Stimulated activated CD8-positive, alpha-beta memory T cell treated with anti-CD3 and anti-CD28 coated beads, Interleukin-2, amount 100 ng/mL, for 48 hours (primary cell): ENCODE measurements at regions not wholly inside any gene's neighbourhood (a gene's known extent, or its start where the extent isn't known, plus 50 kb on each side); places are given as distances from the start of the nearest gene placed in this dataset.

Experiments used
- DNase-seq, 2 donors: peaks; one replicate each; pipeline ENCODE4 v3.0.0-alpha.2; 2020; ENCODE audit warnings: low read depth in 2 of 2

DNA sequence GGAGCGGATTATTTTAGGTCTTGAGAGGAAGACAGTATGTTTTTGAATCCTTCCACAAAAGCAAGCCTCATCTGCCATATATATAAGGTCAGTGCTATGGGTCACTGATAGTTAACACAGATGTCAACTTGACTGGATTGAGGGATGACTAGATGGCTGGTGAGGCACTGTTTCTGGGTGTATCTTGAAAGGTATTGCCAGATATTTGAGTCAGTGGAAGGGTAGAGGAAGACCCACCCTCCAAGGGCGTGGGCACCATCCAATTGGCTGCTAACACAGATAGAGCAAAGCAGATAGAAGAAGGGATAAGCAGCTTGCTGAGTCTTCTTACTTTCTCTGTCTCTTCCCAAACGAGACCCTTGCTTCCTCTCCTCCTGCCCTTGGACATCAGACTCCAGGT, 185.0 kb upstream of the BTG1 start:
- no peak for DNase-seq

DNA sequence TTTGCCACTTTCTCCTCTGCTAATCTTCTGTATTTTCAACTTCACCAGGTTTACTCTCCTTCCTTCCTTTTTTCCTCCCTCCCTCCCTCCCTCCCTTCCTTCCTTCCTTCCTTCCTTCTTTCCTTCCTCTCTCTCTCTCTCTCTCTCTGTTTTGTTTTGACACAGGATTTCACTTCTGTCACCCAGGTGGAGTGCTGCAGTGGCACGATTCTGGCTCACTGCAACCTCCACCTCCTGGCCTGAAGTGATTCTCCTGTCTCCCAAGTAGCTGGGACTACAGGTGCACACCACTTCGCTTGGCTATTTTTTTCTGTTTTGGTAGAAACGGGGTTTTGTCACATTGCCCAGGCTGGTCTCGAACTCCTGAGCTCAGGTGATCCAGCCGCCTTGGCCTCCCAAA, 181.2 kb upstream of the BTG1 start:
- no peak for DNase-seq

DNA sequence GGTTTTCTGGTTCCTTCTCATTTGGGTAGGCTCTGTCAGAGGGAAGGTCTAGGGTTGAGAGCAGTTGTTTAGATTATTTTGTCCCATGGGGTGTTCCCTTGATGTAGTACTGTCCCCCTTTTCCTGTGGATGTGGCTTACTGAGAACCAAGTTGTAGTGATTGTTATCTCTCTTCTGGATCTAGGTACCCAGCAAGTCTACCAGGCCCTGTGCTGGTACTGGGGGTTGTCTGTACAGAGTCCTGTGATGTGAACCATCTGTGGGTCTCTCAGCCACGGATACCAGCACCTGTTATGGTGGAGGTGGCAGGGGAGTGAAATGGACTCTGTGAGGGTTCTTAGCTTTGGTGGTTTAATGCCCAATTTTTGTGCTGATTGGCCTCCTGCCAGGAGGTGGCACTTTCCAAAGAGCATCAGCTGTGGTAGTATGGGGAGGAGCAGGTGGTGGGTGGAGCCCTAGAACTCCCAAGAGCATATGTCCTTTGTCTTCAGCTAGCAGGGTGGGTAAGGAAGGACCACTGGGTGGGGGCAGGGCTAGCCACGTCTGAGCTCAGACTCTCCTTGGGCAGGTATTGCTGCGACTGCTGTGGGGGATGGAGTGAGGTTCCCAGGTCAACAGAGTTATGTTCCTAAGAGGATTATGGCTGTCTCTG, 179.3 kb upstream of the BTG1 start:
- DNase-seq = no peak

DNA sequence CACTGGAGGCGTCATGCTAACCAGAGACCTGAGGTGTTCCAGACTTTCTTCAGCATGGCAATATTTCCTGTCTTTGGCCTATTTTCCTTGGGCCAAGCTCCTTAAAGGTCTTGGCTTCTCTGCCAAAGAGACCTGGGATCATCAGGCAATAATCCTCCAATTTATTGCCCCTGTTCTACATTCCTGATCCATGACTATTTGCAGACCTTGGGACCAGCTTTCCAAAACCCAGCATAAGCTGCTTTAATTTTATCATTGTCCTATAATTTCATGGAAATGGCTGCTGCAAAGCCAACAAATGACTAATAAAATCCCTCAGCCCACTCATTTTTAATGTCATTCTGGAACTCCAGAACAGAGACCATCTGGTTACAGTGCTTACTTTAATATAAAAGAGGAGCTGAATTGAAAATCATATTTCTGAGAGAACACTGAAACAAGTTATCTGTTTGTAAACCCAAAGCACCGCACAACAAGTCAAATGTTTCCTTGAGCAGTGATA, 166.9 kb upstream of the BTG1 start:
- no peak for DNase-seq

DNA sequence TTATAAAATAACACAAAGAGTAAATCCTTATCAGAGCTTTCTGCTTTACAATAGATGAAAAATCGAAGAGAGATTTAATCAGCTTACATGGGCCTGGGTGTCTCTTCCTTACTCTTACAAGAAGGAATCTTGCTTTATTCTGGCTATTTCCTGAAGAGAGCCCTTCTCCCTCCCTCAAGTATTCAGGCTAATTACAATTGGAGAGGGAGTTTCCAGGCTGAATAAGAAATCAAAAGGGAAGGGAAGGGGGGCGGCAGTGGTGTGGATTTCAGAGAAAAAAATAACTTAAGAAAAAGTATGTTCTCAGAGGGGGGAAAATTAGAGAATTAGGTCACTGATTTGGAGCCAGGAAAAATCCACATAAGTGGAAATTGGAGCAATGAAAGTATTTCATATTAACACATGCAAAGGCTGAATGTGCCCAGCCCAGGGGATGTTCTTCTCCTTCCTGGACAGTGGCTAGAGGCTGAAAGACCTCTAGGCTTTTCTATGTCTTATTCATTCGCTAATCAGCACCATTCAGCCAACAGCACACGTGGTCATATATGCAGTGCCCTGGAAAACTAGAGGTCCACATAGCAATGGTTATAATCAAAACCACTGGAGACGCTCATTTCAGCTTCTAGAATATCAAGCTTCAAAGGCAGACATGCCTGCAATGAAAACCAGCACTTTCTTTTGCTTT, 158.9 kb upstream of the BTG1 start:
- no peak for DNase-seq

DNA sequence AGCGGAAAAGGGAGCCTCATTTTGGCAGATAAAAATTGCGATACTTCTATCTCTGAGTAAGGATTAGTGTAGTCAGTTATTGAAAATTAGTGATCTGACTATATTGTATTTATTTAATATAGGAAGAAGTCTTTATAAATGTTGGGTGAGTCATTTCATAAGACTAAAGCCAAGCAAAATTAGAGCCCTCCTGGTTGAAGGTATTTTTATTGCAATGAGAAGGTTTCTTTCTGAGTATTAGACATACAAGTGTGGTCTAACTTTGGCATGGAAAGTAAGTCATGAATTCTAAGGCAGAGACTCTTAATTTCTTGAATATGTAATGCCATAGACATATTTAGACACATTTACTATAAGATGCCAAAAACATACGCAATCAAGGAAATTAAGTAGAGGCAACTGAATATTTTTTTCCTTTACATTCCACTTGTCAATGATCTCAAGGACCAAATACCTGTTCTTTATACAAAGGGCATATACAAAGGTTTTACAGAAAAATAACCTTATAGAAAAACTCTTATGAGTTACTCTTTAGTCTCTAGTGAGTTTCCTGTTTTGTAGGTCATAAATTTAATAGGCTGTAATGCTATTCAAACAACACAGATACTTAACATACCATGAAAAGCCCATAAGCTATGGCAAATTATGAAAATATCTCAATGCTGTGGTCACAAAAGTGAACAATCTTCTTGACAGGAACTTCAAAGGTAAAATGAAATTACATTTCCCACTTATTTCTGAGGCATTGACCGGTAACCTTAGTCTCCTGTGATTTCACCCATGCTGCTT, 156.6 kb upstream of the BTG1 start:
- no peak for DNase-seq

DNA sequence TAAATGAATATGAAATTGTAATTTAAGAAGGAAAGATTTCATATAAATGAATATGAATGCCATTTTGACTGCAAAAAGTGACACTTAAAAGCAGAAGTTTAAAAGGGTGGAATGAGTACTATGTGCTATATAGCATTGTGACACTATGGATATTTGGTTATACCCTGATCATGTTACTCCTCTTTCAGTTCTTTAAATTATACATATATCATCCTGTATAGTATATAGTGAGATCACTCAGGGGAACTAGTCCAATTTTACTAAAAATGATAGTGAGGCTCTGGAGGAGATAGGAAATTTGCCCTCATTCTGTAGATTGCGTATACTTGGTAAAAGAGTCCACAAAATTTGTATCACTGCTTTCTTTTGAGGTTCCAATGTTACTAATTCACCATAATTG, 155.7 kb upstream of the BTG1 start:
- DNase-seq = no peak

DNA sequence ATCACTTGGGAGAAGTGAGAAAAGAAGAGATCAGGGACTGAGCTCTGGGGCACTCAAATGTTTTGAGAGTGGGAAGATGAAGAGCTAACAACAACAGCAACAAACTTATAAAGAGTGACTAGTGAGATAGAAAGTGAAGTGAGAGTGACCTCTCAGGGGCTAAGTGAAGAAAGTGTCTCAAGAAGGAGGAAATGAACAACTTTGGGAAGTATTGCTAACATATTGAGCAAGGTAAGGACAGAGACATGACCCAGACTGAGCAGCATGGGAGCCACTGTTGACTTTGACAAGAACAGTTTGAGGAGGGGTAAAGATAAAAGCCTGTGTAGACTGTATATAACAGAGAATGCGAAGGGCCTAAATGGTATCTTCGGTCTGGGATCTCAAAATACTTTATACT, 155.1 kb upstream of the BTG1 start:
- no peak for DNase-seq

DNA sequence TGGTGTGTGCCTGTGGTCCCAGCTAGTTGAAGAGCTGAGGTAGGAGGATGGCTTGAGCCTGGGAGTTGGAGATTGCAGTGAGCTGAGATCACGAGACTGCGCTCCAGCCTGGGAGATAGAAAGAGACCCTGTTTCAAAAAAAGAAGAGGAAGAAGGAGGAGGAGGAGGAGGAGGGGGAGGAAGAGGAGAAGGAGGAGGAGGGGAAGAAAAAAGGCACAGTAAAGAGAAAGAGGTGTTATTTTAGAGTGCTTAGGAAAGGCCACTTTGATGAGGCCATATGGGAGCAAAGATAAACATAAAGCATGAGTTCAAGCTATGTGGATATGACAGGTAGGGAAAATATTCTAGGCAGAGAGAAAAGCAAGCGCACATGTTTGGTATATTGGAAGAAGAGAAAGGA, 154.1 kb upstream of the BTG1 start:
- DNase-seq = no peak

DNA sequence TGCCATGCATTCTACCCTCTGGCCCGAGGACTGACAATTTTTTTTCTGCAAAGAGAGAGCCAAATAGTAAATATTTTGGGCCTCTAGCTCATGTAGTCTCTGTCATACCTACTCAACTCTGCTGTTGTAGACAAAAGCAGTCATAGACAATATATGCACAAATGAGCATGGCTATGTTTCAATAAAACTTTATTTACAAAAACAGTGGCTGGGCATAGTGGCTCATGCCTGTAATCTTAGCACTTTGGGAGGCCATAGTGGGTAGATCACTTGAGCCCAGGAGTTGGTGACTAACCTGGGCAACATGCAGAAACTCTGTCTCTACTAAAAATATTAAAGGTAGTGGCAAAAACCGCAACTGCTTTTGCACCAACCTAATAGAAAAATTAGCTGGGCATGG, 153.7 kb upstream of the BTG1 start:
- no peak for DNase-seq

DNA sequence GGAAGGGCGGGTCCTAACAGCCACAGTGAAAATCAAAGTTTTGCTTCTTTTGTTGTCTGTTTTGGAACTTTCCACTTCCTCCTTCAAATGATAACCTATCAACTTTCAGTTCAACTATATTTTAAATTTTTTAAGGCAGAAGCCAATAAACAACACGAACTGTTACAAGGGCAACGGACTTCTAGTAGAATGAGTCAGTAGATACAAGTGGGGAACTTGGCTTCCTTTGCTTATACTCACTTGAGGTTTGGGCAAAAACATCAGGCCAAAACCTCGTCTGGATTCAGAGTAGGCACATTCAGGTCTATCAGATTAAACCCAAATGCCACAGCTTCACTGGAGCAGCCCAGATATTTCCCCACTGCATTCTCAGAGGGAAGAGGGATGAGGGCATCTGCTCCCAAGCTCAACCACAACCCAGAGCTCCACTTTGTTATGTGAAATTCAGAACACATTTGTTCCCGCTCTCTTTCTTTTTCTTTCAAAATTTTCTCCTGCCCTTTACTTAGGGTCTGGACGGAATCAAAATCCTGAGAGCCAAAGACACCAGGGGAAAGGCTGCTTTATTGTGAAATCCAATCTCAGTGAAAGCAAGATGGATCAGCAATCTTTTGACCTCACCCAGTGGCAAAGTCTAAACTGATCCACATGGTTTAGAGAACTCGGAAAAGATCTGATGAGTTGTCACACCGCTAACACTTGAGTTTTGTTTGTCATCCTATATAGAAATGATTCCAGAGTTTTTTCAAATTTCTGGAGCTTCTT, 152.5 kb upstream of the BTG1 start:
- DNase-seq = no peak

DNA sequence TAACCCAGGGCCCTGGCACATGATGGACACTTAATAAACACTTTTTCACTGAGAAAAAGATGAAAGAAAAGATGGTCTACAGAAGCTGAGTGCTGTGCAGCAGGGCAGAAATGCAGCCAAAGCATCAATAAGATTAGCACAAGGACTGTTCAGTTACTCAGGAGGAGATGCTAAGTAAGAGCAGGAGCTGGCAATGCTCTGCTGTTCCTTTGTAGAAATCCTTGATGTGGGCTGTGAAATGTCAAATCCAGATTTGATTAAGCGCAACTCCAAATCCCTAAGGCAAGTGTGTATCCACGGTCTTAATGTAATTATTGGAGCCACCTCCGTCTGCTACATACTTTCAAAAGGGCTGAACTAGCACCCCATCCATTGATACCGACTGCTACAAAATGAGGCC, 151.8 kb upstream of the BTG1 start:
- no peak for DNase-seq

DNA sequence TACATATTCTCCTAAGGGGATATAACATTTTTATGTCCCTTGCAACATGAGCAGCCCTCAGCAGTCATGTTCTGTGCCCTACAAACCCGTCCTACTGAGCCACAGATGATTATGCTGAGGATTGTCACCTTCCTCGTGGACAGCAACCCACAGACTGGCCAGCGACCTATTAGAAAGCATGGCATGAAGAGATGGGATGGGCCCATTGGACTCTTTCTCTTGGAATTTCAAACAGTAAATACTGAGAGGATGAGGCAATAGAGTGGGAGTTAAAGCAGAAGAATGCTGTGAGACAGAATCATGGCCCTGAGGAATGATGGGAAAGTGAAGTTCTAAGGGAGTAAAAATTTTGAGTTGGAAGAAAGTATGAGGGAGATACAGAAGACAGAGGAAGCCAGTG, 149.9 kb upstream of the BTG1 start:
- DNase-seq = no peak

DNA sequence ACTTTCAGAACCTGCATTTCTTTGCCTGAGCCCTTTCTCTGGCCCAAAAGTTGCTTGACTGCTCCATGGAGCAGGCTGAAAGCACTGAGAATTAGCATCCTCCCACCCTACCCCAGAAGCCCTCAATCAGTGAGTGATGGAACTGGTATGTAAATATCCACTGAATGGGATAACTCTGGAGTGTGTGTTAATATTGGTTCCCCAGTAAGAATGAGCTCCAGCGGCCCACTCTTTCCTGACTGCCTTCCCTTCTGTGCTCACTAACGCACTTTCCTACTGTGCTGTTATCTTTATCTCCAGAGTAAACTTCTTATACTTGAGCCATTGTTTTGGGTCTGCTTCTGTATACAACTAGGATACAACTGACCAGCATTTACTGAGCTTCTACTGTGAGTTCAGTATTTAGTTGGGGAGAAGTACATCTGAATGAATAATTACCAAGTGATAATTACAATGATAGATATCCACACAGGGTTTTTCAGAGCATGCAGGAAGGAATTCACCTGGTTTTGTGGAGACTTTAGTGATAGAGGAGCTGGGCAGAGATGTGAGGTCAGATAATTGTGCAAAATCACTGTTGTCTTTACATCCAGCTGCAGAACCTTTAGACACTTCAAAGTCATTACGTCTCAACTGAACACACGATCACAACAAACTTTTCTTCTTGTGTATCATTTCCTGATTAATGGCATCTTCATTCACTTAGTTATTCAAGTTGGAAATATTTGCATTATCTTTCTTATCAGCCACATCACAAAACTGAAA, 149.2 kb upstream of the BTG1 start:
- DNase-seq = no peak

DNA sequence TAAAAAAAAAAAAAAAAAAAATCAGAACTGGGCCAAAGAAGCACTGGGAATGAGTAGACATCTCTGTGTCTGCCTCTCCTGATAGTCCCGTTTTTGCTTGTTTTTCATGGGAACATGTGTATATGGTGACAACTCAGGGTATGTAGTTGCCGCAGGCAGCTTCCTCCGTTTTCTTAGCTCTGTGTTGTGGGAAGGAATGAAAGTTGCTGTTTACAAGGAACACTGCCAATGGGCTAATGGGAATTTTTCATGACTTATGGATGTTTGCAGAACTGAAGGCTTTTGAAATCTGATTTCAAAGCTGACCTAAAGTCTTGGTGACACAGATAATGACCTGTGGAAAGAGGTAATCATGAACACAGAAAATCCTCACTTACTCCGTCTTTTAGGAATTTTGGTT, 146.4 kb upstream of the BTG1 start:
- no peak for DNase-seq

DNA sequence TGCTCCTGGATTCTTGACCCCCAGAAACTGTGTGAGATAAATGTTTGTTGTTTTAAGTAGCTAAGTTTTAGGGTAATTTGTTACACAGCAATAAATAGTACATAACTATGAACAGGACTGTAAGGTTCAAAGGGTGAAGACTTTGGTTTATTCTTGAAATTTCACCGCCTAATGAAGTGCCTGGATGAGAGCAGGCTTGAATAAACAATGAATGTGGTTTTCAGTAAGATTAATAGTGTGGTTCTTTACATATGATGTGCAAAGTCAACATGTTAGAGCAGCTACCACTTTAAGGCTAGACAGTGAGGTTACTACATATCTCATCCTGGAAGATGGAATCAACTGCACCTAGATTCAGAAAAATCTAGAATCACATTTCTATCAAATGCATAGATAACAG, 145.2 kb upstream of the BTG1 start:
- no peak for DNase-seq

DNA sequence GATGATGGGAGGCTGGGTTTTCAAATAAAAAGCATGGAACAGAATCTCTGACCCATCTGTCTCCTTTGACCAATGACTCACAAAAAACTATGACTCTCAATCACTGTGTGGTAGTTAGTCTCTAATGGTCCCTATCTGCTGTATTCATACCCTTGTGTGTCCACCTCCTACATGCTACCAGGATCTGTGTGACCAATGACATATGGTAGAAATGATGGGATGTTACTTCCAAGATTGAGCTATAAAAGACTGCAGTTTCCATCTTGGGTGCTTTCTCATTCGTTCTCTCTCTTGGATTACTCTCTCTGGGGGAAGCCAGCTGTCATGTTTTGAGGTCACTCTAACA, 144.7 kb upstream of the BTG1 start:
- DNase-seq = no peak

DNA sequence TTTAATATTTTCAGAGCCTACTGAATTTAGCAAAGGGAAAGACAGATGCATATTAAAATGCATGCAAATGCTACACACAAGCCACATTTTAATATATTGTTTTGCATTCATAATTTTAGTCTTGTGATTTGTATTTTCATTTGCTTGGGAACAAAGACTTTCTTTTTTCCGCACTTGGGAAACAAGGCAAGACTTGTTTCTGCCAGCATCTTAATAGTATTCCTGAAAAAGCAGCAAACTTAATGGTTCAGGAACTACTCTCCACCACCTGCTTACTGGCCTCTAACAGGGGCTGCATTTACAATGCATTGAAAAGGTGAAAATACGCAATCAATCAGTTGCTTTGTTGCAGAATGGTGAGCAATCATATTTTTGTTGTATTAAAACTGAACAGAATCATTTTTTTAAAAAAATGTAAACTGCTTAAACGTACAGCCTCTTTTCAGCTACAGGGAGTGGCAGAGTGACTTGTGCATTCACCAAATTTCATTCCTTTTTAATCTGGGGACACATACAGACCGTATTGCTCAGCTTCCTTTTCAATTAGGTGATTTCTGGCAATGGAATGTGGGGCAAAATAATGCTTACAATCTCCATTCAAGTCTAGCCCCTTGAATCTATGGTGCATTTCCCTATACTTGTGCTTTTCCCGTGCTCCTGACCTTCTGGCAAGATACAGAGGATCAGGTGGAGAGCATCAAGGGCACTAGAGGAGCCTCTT, 144.1 kb upstream of the BTG1 start:
- DNase-seq = no peak

DNA sequence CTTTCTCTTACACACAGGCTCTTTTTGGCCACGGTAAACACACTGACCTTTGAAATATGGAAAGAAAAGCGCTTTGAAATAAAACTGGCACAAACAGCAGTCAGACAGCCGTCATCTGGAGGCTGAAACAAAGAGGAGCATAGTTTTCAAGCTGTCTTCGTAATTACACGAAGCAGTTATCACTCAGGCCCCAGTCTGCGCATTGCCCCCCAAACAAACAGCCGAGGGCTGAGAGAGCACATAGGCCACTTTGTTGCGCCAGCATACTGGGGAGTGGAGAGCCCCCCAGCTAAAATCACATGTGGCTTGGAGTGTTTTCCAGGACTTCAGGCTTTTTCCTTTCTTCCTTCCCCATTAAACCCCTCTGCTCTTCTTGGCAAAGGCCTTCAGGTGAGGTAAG, 142.9 kb upstream of the BTG1 start:
- no peak for DNase-seq

DNA sequence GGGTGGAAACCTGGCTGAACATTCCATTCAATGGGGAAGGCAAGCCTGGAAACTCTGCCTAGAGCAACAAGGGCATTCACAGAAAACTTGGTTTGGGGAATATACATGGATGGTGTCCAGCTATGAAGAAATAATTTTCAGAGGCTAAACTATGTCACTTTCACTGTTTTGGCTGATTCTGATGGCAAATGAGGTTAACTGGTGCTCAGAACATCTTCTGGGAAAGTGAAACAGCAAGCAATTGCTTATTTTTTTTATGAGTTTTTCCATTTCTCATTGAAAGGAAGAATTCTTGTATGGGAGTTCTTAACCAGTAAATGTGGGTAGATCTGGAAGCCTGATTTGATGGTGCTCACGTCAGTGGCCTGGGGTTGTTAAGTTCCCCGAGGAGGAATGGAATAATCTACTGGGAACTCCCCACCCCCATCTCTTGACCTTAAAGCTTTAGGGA, 132.8 kb upstream of the BTG1 start:
- DNase-seq = no peak

DNA sequence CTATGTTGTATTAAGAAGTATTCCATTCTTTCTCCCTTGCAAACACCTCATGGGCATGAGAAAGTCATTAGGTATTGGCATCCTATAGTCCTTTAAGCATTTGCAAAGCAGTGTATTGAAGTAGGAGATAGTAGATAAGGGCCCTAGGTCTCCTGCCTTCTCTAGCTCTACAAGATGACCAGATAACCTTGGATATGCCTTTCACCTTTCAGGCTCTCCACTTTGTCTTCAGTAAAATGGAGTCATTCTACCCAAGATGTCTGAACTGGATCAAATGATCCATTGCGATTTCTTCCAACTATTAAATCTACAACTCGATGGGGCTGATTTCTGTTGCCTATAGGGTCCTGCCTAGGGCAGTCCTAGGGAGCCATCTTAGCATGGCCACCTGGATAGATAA, 132.1 kb upstream of the BTG1 start:
- no peak for DNase-seq
